HG02943 (cell line): ENCODE measurements at regions not wholly inside any gene's neighbourhood (a gene's known extent, or its start where the extent isn't known, plus 50 kb on each side); places are given as distances from the start of the nearest gene placed in this dataset.

Source experiments
- ATAC-seq: cut with Tn5 transposase; IDR thresholded peaks from one replicate; pipeline ENCODE4 v1.9.1; 2021; ENCODE audit warnings: mild to moderate bottlenecking, low read depth, moderate library complexity; ENCODE audit not compliant: unreplicated experiment

DNA sequence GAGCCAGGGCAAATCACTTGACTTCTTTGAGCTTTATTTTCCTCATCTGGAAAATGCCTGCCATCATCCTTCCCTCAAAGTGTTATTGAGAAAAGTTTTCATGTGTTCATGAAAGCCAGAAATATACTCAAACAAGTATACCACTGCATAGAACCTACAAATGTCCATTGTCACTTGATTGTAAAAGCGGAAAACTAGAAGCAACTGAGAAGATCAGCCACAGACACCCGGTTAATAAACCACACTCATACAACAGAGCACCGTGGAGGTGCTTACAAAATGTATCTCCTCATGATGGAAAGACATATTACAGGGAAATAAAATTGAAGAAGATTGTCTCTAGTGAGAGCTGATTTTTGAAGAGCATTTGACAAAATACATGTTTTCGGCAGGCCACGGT is 117.2 kb upstream of the MSX2 start:
- ATAC-seq: no peak

DNA sequence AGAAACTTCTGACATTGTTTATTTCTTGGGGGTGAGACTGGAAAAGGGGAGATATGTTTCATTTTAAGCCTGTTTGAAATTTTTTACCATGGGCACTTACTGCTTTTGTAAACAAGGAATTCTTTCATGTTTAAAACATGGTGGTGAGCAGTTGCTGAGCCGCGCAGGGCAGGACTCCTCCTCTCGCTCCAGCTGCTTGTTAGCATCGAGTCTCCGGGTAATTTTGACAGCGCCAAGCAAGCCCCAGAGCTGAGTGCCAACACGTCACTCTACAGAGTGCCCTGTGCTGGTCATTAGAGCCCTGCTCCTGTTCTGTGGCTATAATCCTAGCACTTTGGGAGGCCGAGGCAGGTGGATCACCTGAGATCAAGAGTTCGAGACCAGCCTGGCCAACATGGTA is 116.5 kb upstream of the MSX2 start:
- no peak for ATAC-seq

DNA sequence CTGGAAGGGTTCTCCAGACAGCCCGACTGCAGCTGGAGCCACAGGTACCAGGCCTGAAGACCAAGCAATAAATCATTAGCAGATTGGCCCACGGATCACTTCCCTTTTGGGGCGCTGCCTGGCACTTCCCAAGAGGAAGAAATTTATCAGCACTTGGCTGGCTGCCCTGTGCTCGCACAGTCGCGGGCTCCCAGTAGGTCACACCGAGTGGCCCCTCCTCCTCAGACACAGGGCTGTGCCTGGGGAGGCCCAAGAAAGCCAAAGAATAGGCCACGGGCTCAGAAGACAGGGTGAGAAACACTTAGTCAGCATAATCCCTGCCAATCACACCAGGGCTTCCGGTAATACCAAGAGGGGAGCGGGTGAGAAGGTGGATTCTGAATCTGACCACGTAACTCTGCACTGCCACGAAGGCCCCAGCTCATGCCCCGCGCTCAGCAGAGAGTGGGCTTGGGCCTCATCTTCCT is 115.7 kb upstream of the MSX2 start:
- ATAC-seq: no peak

DNA sequence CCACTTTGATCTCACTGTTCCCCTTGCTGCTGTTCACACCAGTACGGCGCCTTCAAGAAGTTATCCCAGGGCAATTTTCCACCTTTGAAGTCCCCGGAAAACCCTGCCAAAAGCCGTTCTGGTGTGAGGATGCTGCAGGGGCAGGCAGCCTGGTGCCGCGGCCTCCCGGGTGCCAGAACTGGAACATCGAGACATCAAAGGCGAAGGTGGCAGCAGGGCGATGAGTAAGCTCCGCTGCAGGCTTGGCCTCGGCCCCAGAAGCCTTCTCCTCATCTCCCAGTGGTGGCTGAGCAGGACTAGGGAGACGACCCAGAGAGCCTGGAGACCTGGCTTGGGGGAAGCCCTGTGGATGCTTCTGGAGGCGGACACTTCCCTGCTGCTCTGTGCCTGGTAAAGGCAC is 115.3 kb upstream of the MSX2 start:
- no peak for ATAC-seq

DNA sequence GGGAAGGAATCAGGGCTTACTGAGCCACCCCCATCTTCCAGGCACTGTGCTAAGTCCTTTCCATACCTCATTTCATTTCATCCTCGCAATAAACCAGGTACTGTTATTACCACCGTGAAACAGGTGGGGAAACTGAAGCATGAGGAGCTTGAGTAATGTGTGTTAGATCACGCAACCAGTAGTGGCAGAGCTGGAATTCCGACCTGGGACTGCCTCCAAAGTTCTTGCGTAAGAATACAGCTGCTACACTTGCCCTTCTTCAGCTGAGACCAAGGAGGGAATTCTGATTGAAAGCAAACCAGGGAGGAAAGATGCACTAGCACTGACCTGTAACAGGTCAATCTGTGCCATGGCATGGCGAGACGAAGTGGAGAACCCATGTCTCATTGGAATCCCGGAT is 113.4 kb upstream of the MSX2 start:
- no peak for ATAC-seq

DNA sequence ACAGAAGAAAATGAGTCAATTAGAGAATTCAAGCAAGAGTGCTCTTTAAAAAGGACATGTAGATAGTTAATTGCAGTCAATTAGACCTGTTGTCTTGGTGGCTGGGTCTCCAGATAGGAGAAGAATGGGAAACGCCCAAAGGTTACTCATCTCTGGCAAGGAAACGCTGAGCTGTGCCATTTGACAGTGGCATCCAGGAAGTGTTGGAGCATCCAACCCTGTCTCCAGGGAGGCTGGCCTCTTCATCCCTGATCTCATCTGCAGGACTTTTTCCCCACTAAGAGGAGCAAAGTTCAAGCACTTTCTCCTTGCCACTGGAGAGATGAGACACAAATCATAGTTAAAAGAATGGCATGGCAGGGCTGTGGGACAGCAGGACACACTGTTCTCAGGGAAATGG is 111.7 kb upstream of the MSX2 start:
- ATAC-seq: no peak

DNA sequence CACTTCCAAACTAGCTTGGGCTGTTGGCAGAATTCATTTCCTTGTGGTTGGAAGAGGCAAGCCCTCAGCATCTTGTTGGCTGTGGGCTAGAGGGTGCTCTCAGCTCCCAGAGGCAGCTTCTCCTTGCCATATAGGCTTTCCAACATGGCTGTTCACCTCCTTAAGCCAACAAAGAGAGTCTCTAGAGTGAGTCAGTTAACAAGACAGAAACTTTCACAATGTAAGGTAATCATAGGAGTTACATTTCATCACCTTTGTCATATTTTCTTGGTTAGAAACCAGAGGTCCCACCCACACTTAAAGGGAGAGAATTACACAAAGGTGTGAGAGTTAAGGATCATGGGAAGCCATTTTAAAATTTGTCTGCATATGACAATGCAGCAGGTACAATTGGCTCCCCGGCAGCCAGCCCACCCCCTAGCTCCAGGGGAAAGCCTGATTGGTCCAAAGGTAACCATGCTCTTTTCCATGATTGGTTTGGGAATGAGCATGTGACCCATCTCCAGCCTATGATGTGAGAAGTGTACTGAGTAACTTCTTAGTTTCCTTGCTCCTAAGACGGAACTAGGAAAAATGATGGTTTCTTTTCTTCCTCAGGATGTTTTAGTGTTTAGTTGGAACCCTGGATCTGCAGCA is 109.8 kb upstream of the MSX2 start:
- ATAC-seq: no peak

DNA sequence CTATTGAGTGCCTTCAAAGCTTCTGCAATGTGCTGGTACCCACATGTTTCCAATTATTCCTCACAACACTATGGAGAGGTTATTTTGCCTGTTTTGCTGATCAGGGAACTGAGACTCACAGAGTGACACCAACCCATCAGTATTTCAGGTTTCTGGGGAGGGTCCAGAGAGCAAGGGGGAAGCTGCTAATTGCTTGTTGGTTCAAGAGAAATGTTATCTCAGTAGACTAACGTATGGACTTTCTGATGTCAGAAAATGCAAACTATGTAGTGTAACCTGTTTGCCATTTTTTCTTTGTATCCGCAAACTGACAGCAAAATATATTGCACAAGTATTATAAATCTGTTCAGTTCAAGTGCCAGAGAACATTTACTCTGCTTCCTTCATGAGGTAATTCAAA is 108.3 kb upstream of the MSX2 start:
- ATAC-seq: no peak

DNA sequence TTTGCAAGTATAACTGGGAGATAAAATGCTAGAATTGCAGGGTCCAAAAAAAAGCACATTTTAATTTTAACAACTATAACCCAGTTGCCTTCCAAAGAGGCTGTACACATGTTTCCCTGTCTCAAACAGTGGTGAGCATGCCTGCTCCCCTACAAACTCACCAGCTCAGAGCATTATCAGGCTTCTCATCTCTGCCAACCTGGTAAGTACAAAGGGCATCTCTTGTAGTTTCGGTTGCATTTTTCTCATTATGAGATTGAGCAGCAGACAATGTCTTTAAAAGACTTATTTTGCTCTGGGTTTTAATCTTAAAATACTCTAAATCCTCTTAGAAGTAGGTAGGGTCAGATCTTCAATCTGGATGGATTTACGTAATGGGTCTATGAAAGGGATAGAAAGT is 107.1 kb upstream of the MSX2 start:
- no peak for ATAC-seq

DNA sequence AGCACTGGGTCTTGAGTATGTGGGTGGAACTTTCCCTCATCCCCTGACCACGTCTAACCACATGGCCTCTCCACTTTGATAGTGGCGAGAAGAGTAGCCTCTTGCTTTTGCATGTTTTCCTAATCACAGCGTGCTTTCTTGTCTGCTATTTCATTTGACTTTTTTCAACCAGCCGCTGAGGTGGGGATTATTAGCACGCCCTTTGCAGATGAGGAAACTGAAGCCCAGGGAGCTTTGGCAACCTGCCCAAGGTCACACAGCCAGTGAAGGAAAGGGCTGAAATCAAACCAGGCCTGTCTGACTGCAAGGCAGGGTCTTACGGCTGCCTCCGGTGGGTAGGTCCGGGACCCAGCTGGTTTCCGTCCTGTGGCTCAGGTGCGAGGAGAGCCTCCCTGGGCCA is 106.5 kb upstream of the MSX2 start:
- ATAC-seq: no peak

DNA sequence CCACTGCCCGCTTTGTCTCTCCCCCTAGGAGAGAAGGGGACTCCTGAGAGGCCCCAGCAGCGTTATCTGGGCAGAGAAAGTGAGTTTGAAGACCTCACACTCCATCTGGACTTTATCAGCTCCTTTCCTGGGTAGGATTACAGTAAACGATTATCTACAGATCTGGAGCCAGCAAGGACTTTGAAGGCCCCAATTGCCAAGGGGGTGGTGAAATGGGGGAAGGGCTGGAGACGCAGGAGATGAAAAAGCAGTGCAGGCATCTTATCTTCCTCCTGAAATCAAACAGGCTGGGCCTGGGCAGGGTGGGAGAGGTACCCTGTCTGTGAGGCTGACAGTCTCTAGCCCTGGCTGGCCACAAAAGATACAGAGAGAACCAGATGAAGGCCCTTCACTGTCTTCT is 105.8 kb upstream of the MSX2 start:
- ATAC-seq: no peak

DNA sequence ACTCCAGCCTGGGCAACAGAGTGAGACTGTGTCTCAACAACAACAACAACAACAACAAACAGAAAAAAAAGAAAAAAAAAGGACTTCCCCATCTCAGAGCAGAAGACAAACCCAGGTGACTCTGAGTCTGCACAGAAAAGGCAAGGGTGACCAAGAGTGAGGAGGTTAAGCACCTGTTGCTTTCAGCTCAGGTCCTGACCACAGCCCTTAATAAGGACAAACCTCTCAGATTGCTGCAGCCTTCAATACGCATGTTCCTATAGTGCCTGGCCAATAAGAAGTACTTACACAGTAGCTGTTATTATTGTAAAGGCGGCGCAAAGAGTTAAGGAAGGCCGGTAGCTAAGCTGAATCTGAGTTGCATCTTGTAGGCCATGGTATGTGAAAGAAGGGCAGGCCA is 102.3 kb upstream of the MSX2 start:
- ATAC-seq: no peak

DNA sequence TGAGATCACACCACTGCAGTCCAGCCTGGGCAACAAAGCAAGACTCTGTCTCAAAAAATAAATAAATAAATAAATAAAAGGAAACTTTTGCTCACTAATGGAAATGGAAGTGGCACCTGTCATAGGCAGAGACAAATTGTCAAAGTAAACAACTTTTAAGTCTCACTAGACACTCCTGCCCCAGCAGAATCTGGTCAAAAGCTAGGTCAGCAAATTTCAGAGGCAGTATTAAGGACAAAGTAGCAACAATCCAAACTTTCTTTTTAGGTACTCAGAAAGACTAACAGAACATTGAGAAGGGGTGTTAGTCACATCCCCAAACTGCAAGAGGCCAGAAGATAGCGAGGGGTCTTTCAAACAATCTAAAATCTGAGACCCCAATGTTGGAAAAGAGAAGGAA is 101.4 kb upstream of the MSX2 start:
- ATAC-seq: no peak

DNA sequence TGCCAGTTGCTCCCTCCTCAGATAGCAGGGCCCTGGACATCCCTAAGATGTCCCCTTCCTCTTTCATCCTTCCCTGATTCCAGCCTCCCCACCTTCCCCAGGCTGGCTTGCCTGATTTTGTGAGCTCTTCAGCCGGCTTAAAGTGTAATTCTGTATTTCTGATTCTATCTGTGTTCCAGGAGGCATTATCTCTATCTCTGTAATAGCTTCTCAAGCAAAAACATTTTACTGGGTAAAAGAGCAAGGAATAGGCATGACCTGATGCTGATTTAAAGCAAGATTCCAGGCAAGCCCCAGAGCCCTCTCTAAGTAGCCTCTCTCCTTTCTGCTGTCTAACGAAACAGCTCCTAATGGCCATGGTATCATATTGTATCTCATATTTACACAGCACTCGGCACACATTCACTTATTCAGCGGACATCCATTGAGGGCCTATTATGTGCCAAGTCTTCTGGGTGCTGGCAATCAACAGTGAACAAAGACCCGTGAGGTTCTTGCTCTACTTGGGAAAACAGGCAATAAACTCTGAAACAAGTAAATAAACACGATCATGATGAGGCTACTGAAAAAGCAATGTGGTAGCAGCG is 100.9 kb upstream of the MSX2 start:
- no peak for ATAC-seq

DNA sequence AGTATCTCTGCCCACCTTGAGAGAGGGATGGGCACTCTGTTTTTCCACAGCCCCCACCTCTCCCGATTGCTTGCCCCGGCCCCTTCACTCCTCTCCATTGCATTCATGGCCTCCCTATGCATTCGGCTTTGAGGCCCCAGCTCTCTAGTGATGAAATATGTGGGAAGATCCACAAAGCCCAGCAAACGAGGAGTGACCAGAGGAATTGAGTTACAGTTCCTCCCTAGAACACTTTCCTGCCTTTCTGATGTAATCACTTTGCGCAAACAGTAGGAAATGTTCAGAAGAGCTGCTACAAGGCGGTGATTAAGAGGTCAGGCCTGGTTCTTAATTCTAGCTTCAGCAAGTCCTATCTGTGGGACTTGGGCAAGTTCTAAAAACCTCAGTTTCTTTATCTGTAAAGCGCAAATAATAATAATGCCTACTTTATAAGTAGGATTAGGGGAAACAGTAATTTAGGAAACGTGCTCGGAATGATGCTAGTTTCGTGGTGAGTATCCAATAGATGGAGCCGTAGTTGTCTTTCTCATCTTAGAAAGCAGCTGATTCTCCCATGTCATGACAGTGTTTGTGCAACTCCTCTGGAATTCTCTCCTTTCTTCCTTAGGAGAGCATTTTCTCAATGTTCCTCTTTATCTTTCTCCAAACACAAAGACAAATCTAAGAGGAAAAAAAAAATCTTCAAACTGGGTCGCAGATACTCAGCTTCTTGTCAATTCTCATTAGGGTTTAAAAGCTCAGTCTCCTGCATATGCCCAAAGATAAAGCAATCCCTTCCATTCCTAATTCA is 99.5 kb upstream of the MSX2 start:
- ATAC-seq: no peak

DNA sequence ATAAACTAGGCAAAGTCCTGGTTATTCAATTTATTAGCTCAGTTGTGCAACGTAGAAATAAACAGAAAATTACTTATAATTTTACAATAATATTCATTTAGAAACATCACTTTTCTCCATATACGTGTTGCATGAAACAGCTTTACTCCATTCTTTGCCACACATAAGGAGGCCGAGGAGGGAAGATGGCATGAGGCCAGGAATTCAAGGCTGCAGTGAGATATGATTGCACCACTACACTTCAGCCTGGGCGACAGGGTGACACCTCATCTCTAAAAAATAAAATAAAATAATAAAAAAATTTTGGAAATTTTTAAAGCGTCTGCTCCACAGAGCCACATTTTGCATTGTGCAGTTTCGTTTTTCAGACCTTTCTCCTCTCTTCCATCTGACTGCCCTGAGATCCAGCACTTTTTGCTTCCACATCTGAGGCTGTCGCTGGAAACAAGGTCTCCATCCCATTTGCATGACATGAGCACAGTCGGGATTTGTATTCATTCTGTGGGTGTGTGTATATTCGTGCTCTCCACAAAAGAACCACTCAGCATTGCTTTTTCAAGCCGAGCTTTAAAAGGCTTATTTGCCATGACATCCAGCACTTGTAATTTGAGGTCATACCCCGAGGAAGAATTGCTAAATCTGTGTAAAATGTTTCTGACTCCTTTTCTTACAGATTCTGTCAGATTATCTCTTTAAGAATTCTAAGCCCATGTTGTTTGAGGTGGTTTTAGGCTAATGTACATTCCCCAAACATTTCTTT is 98.6 kb upstream of the MSX2 start:
- ATAC-seq: no peak

DNA sequence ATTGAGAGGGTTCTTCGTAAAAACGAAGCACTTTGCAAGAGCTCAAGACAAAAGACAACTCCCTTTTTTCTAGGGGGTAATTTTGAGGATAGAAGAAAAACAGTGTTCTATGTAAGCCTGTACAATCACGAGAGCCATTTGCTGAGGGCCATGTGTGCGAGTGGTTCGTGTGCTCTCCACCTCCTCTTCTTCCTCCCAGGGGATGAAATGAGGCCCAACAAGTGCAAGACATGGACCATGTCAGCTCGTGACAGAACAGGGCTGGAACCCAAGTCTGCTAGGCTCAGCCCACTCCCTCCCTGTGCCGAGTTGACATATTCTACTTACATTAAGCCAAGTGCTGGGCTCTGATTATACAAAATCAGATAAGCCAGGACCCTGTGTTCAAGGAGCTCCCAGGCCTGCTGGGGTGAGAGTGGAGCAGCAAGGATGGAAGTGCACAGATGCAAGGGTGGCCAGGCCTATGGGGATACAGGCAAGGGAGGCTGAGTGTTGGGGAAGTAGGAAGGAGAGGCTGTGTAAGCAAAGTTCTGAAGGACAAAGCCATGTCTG is 97.9 kb upstream of the MSX2 start:
- no peak for ATAC-seq

DNA sequence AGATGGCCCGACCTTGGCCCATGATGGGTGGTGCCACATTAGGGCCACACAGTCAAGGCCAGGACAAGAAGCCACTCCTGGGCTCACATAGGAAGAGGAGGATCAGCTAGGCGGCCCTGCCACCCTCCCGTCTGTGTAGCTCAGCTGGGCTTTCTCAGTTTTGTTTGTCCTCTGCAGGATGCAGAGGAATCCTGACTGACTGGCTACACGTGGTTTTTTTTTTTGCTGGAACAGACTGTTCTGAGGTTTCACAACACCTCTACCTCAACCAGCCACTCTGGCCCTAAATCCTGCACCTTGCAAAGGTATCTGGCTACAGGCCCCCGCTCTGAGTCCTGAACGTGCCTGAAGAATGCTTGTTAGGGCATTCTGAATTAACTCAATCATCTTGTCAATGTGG is 88.3 kb upstream of the MSX2 start:
- no peak for ATAC-seq

DNA sequence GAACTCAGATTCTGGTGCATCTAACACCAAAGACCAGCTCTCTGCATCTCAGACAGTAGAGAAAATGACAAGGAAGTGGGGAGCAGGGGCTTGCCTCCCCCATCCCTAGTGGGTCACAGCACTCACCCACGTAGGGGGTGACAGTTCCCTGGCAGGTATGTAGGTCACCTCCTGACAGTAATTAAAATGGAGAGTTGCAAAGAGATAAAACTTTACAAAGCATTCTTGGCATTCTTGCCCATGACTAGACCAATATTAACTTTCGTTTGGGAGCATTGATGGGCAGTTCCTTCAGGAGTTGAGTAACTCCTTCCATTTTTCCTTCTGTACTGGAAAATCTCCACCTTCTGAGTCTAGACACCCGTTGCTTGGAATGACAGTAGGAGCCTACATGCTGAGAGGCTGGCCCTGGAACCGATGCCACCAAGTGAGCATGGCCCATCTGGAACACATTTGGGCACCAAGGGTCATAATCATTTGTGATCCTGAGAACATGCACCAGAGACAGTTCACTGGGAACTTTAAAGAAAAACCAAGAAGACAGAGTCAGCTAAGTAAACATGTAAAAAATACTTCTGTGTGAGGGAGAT is 81.5 kb upstream of the MSX2 start:
- no peak for ATAC-seq

DNA sequence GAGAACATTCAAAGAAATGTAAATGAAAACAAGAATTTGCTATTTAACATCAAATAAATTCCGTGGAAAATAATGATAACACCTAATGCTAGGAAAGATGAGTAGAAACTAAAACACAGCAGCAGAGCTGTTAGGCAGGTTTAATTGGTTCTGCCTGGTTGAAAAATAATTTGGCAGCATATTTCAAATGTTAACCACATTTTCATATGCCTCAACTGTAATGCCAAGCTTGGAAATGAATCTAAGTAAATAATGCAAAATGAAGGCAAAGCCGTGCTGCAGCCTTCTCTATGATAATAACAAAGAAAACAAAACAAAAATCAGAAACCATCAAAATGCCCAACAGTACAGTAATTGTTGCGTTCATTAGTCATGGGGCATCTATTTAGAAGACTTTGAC is 79.9 kb upstream of the MSX2 start:
- ATAC-seq: no peak

DNA sequence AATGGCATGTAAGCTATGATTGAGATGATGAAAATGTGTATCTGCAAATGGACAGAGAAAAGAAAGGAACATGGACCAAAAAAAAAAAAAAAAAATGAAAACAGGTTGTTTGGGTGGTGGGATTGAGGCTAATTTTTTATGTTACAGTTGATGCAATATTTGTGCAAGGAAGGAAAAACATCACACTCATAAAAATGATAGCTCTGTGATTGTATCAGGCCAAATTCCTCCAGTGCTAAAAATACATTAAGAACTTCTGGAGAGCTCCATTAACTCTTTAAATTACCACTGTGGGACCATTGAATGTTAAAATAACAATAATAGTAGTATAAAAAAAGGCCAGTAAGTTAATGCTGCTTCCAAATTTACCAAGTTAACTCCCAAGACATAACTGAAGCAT is 79.5 kb upstream of the MSX2 start:
- ATAC-seq: no peak
